Activated CD4-positive, CD25-positive, alpha-beta regulatory T cell treated with anti-CD3 and anti-CD28 coated beads, Interleukin-2, amount 50 U/mL, for 72 hours (primary cell): ENCODE measurements at regions not wholly inside any gene's neighbourhood (a gene's known extent, or its start where the extent isn't known, plus 50 kb on each side); places are given as distances from the start of the nearest gene placed in this dataset.
"Not testable (repeated sequence)": the region's sequence is repeated elsewhere in the genome, so short reads cannot be mapped to it uniquely, and the experiment has no call there.

Experiments
- DNase-seq: peaks from one replicate; pipeline ENCODE4 v3.0.0; 2021

DNA sequence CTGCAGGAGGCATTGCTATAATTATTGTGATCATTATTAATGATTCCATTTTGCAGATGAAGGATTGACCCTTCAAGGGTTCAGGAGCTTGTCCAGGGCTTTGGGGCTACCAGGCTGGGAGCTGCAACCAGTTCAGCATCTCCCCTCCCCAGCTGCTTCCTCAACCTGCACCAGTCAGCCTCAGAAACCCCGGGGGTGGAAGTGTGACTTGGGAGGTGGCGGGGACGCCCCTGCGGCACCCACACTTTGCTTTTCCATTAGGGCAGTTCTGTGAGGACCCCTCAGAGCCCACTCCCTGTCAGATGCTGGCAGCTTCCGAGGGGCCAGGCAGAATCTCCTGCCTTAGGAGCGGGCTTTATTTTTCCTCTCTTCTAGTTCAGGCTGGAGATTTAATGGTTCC, 85.6 kb downstream of the OLFM1 start:
- no peak for DNase-seq

DNA sequence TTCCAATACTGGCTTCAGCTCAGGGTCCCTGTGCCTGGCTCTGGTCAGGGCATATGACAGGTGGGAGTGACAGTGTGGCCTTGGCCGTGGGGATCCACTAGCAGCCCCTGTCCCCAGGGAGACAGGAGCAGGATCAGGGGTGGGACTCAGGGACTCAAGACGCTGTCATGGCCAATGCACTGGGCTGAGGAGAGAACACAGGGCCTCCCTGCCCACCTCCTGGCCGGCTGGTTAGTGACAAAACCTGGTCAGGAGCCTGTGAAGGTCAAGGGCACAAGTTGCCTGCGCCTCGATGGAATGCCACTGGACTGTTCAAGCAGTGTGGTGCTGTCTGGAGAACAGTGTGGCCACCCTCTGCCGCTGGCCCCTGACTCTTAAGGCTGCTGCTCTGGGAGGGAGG, 86.8 kb downstream of the OLFM1 start:
- no peak for DNase-seq

DNA sequence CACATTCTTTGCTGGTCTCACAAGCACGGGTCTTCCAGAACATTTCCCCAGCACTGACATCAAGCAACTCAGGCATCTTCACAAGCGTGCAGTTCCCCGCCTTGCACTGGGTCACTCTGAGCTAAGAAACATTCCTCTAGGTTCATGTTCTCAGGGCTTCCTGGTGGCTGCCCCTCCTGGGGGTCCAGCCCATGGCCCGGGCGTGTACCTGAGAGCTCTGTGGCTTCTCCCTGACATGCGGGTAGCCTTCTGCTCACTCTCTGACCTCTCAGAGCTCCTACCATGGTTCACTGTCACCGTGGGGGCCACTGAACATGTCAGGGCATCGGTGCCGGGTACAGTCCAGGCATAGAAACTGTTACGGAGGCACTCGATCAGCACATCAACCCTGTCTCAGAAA, 87.5 kb downstream of the OLFM1 start:
- DNase-seq: no peak

DNA sequence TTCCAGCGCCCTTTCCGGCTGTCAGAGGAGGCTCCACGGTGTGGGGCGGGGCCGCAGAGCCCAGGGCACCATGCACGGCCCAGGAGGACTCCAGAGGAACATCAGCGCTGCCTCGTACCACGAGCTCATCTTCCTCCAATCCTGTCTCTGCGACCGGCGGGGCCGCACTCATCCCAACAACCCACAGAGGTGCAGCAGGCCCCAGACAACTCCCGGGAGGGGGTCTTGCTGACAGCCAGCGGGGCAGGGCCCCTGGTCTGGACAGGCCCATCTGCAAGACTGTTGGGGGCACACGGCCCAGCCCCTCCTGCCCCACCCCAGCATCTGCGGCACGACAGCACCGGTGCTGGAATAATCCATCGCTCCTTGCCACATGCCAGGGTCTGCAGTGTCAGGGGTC, 88.8 kb downstream of the OLFM1 start:
- DNase-seq: no peak

DNA sequence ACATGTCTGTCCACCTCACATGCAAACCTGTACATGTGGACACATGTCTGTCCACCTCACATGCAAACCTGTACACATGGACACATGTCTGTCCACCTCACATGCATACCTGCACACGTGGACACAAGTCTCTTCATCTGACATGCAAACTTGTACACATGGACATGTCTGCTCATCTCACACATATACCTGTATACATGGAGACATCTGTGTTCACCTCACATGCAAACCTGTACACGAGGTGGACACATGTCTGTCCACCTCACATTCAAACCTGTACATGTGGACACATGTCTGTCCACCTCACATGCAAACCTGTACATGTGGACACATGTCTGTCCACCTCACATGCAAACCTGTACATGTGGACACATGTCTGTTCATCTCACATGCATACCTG, 90.1 kb downstream of the OLFM1 start:
- not testable (repeated sequence) for DNase-seq

DNA sequence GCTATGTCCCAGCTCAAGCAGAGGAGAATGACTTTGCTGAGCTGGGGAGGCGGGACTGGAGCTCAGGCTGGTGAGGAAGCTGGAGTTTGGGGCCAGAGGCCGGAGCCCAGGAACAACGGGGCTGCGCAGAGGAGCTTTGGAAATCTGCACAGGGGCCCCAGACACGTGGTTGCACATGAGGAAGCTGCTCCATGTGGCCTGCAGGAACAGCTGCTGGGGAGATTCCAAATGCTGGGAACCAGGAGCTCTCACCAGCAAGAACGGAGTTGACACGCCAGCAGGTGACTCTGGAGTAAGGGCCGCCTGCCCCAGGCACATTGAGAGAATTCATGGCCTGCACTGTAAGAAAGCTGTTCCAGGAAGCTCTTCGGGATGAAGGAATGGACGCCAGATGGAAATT, 91.0 kb downstream of the OLFM1 start:
- DNase-seq: no peak

DNA sequence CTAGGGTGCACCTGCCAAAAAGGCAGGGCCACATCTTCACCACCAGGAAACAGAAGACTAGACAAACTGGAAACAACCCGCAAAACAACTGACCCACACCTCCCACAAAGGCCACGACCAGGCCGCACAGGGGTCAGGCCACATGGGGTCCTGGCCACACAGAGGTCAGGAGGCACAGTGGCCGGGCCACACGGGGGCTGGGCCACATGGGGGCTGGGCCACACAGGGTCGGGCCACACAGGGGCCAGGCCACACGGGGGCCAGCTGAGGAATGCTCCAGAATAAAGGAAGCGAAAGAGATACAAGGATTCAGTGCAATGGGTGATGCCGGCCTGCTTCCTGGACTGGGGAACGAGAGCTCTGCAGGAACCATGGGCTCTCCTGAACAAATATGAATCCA, 91.6 kb downstream of the OLFM1 start:
- DNase-seq: no peak

DNA sequence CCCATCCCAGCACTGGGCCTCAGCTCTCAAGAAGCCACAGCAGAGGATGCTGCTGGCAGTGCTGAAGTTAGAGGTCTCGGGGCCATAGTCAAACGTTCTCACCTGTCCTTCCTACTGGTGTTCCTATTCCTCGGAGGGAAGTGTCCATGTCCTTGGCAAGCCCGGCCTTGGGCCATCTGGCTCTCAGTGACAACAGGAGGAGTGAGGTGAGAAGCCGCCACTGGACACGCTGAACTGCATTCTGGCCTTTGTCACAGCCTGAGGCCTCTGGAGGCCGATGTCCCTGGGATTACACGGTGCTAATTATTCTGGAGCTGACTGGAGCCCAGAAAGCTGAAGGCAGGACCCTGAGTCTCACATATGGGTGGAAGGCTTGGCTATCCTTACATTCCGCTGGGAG, 92.5 kb downstream of the OLFM1 start:
- no peak for DNase-seq

DNA sequence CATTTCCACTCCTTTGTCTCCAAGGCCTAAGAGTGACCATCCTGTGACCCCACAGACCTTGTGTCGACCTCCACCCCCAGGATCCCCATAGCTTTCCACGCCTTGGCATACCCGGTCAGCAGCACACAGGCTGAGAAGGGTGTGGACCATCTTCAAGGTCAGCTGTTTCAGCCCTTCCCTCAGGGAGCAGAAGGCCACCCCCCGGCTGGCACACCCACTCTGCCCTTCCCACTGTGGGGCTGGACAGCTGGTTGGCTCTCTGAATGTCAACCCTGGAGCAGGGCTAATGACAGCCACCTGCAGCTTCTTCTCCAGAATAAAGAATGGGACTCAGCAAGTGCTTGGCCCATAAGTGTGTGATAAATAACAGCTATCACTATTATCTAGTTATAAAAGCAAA, 93.1 kb downstream of the OLFM1 start:
- DNase-seq: no peak

DNA sequence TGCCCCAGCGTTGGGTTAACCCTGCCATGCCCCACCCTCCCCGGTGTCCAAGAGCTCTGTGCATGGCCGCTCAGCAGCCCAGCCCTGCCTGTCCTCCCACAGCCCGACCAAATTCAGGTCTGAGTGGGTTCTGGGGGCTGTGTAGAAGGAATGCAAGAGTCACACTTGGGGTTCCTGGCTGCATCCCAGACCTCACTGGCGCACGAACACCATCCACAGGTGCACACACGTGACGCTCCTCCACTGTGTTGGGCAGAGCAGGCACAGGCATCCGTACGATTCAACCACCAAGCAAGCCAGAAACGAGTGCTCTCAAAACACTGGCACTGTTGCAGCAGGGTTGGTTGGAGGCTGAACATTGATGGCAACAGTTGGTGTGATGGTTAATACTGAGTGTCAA, 93.9 kb downstream of the OLFM1 start:
- no peak for DNase-seq

DNA sequence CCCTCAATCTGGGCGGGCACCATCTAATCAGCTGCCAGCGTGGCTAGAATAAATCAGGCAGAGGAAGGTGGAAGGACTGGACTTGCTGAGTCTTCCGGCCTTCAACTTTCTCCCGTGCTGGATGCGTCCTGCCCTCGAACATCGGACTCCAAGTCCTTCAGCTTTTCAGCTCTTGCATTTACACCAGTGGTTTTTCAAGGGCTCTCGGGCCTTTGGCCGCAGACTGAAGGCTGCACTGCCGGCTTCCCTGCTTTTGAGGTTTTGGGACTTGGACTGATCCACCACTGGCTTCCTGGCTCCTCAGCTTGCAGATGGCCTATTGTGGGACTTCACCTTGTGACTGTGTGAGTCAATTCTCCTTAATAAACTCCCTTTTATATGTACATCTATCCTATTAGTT, 94.4 kb downstream of the OLFM1 start:
- DNase-seq: not testable (repeated sequence)

DNA sequence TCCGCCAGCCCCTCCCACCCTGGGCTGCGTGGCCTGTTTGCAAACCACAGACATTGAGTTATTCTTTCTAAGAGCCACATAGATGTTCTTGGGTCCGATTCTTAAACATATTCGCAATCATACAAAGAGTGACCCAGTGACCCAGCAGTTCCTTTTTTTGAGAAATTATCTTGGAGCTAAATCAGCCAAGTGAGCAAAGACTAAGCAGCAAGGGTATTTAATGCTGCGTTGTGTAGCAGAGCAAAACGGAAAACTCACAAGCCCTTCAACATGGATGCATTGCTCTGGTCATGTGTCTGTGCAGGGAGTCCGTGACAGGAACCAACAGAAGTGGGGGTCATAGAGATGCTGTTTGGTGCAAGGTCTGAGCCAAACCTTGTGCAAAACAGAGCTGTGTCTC, 95.6 kb downstream of the OLFM1 start:
- no peak for DNase-seq

DNA sequence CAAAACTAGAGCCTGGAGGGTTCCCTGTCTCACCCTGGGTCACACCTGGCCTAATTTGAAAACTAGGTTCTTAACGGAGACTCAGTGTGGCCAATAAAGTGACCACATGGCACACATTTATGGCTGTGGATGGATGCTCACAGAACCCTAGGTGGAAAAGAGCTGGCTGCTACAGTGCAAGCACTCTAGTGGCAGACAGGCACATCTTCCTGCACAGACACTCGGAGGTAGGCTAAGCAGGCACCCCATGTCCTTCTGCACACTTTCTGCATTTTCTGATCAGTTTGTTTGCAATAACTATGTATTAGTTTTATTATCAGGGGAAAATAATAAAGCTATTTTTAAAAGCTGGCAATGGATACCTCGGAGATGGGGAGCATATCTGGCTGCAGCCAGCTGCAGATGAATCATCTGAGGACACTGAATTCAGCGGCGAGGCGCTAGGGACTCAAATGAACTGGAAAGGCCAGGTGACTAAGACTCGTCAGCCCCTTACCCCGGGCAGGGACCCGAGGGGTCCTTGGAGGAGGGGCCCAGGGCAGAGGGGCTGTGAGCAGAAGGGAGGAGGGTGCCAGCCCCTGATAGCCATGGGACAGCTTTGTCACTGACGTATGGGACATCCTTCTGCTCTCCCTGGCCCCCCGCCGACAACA, 96.2 kb downstream of the OLFM1 start:
- no peak for DNase-seq

DNA sequence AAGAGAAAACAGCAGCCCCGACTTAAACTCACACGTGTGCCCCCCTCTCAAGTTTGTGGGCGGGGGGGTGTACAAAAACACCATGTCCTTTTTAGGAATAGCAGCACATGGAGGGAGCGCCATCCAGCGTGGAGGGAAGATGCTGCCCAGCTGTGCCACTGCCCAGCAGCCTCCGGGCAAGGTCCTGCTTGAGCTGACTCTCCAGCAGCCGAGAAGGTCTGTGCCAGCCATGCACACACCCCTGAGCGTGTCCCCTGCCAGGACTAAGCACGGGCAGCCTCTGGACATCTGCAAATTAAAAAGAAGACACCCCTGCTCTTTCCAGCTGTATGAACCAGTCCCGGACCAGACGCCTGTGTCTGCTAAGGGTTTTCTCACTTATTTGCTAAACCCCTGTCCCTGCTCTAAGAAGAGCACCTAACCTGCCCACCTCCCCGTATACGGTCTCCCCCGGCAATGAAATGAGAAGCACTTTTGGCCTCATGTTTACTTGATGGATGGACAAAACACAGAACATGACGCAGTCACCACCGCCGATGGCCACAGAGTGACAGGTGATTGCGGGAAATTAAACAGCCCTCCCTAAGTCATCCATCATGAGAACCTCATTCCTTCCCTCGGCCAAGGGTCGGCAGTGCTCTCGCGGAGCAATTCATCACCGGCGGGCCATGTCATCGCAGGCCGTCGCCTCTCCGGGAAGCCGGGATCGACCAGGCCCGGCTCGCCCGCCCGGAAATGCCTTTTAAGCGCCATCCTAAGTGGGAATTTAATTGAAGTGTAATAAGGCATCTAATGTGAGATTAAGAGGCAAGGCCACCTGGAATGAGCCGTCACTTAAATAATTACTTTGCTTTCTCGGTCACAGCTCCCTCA, 96.9 kb downstream of the OLFM1 start:
- no peak for DNase-seq

DNA sequence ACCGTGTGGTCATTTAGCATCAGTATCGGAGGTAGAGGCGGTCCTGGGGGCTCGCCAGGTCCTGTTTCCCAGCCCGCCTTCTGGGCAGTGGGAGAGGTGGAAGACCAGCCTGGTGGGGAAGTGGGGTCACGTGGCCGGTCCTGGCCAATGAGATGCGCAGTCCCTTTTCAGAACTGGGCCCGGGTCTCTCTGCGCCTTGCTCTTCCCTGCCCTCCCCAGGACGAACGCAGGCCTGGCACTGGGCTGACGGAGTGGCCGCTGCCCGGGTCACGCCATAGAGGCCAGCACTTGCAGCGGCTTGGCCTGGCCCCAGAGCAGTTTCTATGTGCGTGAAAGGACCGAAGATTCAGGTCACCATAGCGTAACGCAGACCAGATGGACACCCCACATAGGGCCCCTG, 97.6 kb downstream of the OLFM1 start:
- no peak for DNase-seq

DNA sequence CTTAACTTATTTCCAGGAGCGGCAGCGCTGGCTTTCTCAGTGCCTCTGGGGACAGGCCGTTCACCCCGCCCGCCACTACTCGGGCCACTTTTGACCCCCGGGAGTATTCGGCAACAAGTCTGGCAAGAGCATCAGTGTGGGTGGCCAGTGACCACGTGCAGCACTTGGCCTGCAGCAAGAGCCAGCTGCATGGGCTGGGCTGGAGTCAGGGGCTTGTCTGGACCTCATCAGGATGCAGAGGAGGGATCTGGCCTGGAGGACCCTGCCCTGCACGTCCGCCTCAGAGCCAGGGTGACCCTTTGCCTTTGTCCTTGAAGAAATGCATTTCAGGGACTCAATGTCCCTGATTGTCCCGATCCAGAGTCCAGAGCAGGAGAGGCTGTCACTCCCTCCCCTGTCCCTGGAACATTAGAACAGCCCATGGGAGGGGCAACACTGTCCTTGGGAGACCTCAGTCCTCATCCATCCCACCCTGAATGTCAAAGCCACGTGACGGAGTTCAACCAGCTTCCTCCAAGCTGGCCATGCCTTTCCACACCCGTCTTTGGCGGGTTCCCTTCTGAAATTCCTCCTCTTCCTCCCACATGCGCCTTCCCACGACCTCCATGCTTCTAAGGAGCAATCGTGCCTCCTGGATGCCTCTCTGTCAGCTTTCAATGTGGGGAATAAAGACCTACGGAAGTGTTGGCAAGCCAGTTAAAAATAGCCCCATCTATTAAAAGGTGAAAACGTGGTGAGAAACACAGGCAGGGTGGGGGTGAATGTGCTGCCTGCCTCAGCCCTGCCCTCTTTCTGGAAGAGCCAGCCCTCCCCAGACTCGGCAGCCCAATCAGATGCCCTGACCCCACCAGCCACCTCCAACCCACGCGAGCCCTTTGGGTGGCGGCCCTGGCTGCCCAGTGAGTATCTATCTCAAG, 99.0 kb downstream of the OLFM1 start:
- DNase-seq: no peak

DNA sequence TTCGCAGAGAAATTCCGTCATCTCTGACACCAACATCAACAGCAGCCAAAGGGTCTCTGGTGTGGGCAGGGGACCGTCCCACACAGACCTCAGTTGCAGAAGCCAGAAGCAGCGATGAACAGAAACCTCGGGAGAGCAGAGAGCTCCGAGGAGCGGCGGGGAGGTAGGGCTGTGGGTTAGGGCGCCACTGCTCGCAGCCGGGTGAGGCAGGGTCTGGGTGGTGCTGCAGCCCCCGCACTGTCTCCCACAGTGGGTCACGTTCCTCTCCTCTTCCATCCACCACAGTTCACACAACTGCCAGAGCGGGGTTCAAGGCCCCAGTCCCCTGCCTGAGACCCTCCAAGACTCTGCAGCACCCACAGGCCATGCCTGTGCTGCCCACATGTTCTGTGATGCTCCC, 99.9 kb downstream of the OLFM1 start:
- DNase-seq: no peak

DNA sequence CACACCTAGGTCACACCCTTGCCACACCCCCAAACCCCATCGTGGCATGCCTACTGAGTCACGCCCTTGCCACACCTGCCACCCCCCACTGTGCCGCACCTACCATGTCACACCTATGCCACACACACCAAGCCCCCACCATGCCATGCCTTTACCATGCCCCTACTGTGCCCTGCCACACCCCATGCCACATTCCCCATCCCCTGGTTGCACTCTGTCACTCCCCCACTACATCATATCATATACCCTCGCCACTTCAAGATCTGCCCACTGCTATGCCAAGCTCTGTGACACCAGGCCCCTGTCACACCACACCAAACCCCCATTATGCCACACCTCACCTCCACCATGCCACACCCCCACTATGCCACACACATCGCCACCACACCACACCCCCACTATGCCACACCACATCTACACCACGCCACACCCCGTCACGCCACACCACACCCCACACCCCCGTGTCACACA, 101.2 kb downstream of the OLFM1 start:
- no peak for DNase-seq

DNA sequence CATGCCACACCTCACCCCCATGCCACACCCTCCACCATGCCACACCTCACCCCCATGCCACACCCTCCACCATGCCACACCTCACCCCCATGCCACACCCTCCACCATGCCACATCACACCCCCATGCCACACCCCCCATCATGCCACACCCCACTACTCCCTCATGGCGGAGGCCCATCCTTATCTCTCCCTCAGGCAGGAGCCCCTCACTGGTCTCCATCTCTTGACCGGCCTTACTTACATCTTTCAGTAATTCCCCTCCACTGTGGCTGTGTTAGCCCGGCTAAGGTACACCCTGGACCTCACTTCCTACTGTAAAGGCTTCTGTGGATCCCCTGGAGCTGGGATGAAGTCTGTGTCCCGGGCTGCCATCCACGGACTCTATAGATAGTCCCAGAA, 102.0 kb downstream of the OLFM1 start:
- DNase-seq: no peak

DNA sequence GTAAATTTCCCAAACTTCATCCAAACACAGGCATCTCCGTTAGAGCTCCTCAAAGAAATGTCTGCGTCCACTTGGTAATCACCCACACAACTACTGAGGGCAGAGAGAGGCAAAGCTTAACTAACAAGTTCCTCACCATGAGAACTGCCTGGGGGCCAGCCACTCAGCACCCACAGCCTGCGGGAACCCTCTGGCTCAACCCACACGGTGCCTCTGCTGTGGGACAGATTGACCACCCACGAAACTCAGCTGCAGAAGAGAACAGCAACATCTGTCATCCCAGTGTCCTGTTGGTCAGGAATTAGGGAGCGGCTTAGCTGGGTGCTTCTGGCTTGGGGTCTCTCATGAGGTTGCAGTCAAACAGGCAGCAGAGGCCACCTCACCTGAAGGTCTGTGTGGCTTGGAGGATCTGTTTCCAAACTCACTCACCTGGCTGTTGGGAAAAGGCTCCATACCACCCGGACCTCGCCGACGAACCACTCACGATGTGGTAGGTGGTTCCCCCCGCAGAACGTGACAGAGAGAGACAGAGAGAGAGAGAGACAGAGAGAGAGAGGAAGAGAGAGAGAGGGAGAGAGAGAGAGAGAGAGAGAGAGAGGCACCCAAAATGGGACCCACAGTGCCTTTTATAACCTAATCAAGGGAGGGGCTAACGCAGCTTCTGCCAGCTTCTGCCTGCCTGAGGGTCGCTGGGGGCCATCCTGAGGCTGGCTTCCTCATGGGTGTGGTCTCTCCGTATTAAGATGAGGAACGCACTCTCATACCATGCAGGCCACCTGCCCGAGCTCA, 103.5 kb downstream of the OLFM1 start:
- no peak for DNase-seq

DNA sequence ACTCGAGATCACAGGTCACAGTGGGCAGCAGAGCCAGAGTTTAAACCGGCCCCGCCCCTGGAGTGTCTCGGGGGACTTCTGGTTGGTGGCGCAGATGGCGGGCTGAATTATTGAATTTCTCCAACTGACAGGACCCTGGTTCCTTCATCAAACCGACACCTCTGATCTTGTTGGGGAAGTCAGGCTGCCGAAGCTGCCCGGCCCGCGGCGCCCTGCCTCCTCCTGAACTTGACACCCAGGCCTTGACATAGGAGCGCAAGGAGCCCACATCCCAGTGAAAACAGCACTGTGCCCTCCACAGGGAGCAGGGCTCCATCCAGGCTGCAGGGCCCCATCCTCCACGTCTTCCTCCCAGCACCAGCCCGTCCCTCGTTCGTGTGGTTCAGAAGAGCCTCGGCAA, 105.2 kb downstream of the OLFM1 start:
- no peak for DNase-seq

DNA sequence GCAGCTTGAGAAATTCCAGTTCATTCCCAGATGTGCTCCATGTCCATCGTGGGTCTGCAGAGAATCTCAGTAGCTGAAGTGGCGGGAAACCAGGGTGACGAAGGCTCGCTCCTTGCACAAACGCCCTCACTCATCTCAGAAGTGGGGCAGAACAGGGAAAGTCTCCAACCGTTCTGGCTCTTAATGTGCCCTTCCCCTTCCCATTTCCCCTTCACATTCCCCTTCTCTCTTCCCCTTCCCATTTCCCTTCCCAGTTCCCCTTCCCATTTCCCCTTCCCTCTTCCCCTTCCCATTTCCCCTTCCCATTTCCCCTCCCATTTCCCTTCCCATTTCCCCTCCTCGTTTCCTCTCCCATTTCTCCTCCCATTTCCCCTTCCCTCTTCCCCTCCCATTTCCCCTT, 108.5 kb downstream of the OLFM1 start:
- not testable (repeated sequence) for DNase-seq

DNA sequence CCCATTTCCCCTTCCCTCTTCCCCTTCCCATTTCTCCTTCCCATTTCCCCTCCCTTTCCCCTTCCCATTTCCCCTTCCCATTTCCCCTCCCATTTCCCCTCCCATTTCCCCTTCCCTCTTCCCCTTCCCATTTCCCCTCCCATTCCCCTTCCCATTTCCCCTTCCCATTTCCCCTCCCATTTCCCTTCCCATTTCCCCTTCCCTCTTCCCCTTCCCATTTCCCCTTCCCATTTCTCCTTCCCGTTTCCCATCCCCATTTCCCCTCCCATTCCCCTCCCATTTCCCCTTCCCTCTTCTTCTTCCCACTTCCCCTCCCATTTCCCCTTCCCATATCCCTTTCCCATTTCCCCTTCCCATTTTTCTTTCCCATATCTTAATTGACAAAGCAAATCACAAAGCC, 109.0 kb downstream of the OLFM1 start:
- no peak for DNase-seq
